SK-N-SH treated with all-trans-retinoic acid at 6 μM for 48 hours (cell line): ENCODE measurements at regions not wholly inside any gene's neighbourhood (a gene's known extent, or its start where the extent isn't known, plus 50 kb on each side); places are given as distances from the start of the nearest gene placed in this dataset.

Source experiments
- ARNTL ChIP-seq: fragments of 450-650 bp; formaldehyde crosslinking; IDR thresholded peaks from 2 replicates; pipeline ENCODE4 v1.5.0; 2020; ENCODE audit warnings: low read depth, mild to moderate bottlenecking, moderate library complexity, borderline replicate concordance
- CSDC2 ChIP-seq: fragments of 250-450 bp; sonication (Bioruptor Pico); IDR thresholded peaks from 2 replicates; pipeline ENCODE4 v1.5.0; 2020; ENCODE audit warnings: mild to moderate bottlenecking, moderate library complexity
- ESRRG ChIP-seq: fragments of 250-450 bp; sonication (Bioruptor Pico); IDR thresholded peaks from 2 replicates; pipeline ENCODE4 v1.6.1; 2021; ENCODE audit warnings: mild to moderate bottlenecking
- ISL1 ChIP-seq: fragments of 250-450 bp; sonication (Bioruptor Pico); IDR thresholded peaks from 2 replicates; pipeline ENCODE4 v2.1.2; 2022; ENCODE audit warnings: mild to moderate bottlenecking, moderate library complexity
- RARB ChIP-seq: fragments of 250-450 bp; sonication (Bioruptor Pico); IDR thresholded peaks from 2 replicates; pipeline ENCODE4 v1.8.0; 2021; ENCODE audit warnings: mild to moderate bottlenecking, moderate library complexity
- TOX ChIP-seq: fragments of 250-450 bp; sonication (Bioruptor Pico); IDR thresholded peaks from 2 replicates; pipeline ENCODE4 v1.8.0; 2021; ENCODE audit warnings: mild to moderate bottlenecking, moderate library complexity, borderline replicate concordance
- ZC3H10 ChIP-seq: fragments of 250-450 bp; sonication (Bioruptor Pico); IDR thresholded peaks from 2 replicates; pipeline ENCODE4 v1.5.1; 2021; ENCODE audit warnings: mild to moderate bottlenecking, moderate library complexity
- ZFP3 ChIP-seq: fragments of 250-450 bp; sonication (Bioruptor Pico); IDR thresholded peaks from 2 replicates; pipeline ENCODE4 v1.5.0; 2020; ENCODE audit warnings: mild to moderate bottlenecking, moderate library complexity
- ZNF8 ChIP-seq: fragments of 450-650 bp; formaldehyde crosslinking; IDR thresholded peaks from 2 replicates; pipeline ENCODE4 v1.5.0; 2020; ENCODE audit warnings: mild to moderate bottlenecking, moderate library complexity
- TF ChIP-seq, protein P1 (sequence below): fragments of 250-450 bp; sonication (Bioruptor Pico); IDR thresholded peaks from 2 replicates; pipeline ENCODE4 v1.8.0; 2020; ENCODE audit warnings: mild to moderate bottlenecking, moderate library complexity, borderline replicate concordance
- TF ChIP-seq, protein P2 (sequence below): fragments of 250-450 bp; sonication (Bioruptor Pico); IDR thresholded peaks from 2 replicates; pipeline ENCODE4 v1.5.1; 2020; ENCODE audit warnings: low read depth, mild to moderate bottlenecking, moderate library complexity

DNA sequence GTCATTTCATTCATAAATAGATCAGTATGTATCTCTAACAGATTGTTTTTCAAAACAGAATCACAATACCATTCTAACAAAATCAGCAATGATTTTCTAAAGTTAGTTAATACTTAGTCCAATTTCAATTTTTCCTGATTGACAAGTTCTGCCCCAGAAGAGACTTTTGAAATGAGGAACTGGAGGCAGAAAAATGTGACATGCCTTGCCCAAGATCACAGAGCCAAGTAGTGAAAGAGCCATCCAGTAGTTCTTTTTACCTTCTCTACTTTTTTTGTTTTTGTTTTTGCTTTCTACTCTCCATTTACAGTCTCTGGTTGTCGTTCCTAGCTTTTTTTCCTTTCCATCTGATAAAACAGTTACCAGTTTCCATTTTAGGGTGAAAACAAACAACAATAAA is 129.3 kb upstream of the TMEM164 start:
- TF ChIP-seq ZFP3 (no peak), RARB (no peak), ZC3H10 (CRISPR knock-in tag) (no peak), ARNTL (CRISPR knock-in tag) (no peak), ZNF8 (CRISPR knock-in tag) (no peak), ESRRG (CRISPR knock-in tag) (no peak), CSDC2 (CRISPR knock-in tag) (no peak), TOX (CRISPR knock-in tag) (no peak), ISL1 (CRISPR knock-in tag) (no peak)
- TF ChIP-seq, protein P1, sequence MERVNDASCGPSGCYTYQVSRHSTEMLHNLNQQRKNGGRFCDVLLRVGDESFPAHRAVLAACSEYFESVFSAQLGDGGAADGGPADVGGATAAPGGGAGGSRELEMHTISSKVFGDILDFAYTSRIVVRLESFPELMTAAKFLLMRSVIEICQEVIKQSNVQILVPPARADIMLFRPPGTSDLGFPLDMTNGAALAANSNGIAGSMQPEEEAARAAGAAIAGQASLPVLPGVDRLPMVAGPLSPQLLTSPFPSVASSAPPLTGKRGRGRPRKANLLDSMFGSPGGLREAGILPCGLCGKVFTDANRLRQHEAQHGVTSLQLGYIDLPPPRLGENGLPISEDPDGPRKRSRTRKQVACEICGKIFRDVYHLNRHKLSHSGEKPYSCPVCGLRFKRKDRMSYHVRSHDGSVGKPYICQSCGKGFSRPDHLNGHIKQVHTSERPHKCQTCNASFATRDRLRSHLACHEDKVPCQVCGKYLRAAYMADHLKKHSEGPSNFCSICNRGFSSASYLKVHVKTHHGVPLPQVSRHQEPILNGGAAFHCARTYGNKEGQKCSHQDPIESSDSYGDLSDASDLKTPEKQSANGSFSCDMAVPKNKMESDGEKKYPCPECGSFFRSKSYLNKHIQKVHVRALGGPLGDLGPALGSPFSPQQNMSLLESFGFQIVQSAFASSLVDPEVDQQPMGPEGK (CRISPR knock-in tag), result no peak
- TF ChIP-seq, protein P2, sequence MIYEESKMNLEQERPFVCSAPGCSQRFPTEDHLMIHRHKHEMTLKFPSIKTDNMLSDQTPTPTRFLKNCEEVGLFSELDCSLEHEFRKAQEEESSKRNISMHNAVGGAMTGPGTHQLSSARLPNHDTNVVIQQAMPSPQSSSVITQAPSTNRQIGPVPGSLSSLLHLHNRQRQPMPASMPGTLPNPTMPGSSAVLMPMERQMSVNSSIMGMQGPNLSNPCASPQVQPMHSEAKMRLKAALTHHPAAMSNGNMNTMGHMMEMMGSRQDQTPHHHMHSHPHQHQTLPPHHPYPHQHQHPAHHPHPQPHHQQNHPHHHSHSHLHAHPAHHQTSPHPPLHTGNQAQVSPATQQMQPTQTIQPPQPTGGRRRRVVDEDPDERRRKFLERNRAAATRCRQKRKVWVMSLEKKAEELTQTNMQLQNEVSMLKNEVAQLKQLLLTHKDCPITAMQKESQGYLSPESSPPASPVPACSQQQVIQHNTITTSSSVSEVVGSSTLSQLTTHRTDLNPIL (CRISPR knock-in tag), result no peak
